ENCODE measurements at regions not wholly inside any gene's neighbourhood (a gene's known extent, or its start where the extent isn't known, plus 50 kb on each side); places are given as distances from the start of the nearest gene placed in this dataset.

DNA sequence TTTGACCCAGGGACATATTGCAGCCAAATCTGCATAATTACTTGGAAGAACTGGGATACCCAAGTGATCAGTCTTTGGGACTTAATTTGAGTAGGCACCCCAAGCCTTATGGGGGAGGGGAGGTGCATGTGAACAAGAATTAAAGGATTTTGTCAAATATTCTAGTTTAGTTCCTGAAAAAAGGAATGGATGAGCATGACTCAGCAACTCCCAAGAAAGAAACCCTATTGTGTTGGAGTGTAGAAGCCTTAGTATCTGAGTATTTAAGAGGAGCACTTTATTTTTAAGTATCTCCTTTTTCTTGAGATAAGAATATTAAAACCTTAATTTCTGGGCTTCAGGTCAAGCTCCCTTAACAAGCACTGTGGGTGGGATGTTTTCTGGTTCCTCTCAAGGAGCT is 222.4 kb downstream of the CD47 start:
- TF ChIP-seq, protein P1, sequence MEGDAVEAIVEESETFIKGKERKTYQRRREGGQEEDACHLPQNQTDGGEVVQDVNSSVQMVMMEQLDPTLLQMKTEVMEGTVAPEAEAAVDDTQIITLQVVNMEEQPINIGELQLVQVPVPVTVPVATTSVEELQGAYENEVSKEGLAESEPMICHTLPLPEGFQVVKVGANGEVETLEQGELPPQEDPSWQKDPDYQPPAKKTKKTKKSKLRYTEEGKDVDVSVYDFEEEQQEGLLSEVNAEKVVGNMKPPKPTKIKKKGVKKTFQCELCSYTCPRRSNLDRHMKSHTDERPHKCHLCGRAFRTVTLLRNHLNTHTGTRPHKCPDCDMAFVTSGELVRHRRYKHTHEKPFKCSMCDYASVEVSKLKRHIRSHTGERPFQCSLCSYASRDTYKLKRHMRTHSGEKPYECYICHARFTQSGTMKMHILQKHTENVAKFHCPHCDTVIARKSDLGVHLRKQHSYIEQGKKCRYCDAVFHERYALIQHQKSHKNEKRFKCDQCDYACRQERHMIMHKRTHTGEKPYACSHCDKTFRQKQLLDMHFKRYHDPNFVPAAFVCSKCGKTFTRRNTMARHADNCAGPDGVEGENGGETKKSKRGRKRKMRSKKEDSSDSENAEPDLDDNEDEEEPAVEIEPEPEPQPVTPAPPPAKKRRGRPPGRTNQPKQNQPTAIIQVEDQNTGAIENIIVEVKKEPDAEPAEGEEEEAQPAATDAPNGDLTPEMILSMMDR (conservative IDR thresholded peaks at IDR 0.05) = no peak
- TF ChIP-seq ZFX (IDR thresholded peaks at IDR 0.05) = no peak
- no peak overlapping the region for H3K27ac ChIP-seq

DNA sequence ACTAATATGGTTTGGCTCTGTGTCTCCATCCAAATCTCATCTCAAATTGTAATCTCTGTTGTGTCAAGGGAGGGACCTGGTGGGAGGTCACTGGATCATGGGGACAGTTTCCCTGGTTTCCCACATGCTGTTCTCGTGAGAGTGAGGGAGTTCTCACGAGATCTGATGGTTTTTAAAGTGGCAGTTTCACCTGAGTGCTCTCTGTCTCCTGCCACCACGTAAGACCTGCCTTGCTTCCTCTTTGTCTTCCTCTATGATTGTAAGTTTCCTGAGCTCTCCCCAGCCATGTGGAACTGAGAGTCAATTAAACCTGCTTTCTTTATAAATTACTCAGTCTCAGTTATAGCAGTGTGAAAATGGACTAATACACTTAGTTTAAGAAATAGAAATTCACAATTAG is 228.9 kb downstream of the CD47 start:
- no peak for TF ChIP-seq ZFX (IDR thresholded peaks at IDR 0.05)
- TF ChIP-seq, protein P1 (conservative IDR thresholded peaks at IDR 0.05) = no peak

DNA sequence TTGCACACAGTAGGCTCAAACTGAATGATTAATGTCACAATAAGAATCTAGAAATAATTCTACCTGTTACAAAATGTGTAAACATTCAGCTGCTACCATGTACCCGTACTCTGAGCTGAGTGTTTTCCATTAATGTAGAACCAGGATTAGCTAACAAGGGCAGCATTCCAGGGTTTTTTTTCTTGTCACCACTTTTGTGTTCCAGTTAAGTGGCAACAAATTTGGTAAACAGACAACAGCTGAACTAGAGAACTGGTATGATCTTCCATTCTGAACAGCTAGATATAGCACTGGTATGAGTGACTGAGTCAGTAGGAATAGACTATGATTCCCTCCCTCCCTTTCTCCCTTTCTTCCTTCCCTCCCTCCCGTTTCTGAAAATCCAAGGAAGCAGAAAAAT is 229.4 kb downstream of the CD47 start:
- H3K27ac ChIP-seq = no peak overlapping the region
- TF ChIP-seq, protein P1 (conservative IDR thresholded peaks at IDR 0.05) = no peak
- TF ChIP-seq ZFX (IDR thresholded peaks at IDR 0.05) = no peak

More for the DNA sequence above, 228.9 kb downstream of the CD47 start:
- H3K27ac ChIP-seq = no peak overlapping the region
